ENCODE measurements at regions not wholly inside any gene's neighbourhood (a gene's known extent, or its start where the extent isn't known, plus 50 kb on each side); places are given as distances from the start of the nearest gene placed in this dataset.
"Not testable (repeated sequence)": the region's sequence is repeated elsewhere in the genome, so short reads cannot be mapped to it uniquely, and the experiment has no call there.

DNA sequence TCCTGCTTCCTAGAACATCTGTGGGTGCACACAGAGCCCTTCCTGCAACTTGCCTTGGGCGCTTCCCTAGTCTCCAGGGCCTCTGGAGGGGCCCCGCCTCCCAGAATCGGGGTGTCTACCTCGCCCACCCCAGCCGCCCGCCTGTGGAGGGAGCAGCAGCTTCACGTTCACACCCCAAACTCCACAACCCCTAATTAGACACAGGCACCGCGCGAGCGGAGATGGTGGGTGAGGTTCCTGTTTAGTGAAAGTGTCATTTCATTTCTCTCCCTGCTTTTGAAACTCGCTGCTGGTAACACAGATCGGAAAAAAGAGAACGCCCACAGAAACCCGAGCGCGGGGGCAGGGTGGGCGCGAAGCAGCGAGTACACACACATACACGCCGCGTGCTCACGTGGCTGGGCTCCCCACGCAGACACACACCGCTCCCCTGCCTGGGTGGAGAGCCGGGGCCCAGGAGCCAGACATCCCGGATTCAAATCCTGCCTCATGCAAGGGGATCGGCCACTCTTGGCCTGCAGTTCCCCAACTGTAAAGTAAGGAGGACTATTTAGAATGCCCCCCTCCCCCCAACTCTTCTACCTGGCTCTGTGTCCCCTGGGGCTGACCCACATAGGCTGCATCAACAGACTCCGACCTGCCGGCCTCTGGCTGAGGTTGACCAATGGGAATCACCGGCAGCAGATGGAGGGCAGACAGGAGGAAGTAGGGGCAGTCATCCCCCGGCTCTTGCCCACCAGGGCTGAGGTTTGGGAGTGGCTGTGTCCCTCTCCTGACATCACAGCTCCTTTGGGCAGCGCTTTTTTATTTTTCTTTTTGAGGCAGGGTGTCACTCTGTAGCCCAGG is 79.2 kb upstream of the NCOR2 start:
- 64 to 87% methylated on average over 3 to 5 of the region's 34 CpGs for WGBS, 2 donors
- no peak overlapping the region for H3K4me3 ChIP-seq
- no peak for TF ChIP-seq POLR2A (IDR thresholded peaks at IDR 0.05)
- TF ChIP-seq, protein P1, sequence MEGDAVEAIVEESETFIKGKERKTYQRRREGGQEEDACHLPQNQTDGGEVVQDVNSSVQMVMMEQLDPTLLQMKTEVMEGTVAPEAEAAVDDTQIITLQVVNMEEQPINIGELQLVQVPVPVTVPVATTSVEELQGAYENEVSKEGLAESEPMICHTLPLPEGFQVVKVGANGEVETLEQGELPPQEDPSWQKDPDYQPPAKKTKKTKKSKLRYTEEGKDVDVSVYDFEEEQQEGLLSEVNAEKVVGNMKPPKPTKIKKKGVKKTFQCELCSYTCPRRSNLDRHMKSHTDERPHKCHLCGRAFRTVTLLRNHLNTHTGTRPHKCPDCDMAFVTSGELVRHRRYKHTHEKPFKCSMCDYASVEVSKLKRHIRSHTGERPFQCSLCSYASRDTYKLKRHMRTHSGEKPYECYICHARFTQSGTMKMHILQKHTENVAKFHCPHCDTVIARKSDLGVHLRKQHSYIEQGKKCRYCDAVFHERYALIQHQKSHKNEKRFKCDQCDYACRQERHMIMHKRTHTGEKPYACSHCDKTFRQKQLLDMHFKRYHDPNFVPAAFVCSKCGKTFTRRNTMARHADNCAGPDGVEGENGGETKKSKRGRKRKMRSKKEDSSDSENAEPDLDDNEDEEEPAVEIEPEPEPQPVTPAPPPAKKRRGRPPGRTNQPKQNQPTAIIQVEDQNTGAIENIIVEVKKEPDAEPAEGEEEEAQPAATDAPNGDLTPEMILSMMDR (IDR thresholded peaks at IDR 0.05), result no peak

DNA sequence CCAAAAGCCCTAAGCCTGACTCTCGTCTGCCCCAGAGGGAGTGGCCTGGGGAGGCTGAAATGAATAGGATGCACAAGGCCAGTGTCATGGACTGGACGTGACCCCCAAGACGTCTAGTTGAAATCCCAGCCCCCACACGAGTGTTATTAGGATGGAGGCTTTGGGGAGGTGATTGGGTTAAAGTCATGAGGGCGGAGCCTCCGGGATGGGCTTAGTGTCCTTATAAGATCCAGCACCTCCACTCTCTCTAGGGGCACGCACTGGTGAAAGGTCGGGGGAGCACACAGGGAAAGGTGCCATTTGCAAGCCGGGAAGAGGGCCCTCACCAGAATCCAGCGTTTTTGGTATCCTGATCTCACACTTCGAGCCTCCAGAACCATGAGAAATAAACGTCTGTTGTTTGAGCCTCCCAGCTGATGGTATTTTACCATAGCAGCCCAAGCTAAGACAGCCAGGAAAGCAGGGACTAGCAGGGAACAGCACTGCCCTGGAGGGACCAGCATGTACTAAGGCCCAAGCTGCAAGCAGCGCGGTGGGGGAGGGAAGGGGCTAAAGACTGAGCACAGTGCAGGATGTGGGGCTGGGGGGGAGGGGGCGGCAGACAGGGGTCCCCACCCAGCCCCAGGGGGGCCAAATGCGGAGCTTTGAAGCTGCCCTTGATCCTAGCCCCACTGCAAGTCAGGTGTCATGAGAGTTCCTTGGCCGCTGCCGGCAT is 78.3 kb upstream of the NCOR2 start:
- Histone ChIP-seq H3K27me3 (peaks cover 0 to 36% (median 0%) of the 10 kb centered on the region in 4 donors), H3K27ac (no peak overlapping the region), H3K36me3 (no peaks in the 10 kb centered on the region), H3K4me1 (peaks cover 0 to 11% (median 0%) of the 10 kb centered on the region in 3 donors), H3K4me3 (no peak overlapping the region), H3K9me3 (peaks cover 0 to 10% (median 0%) of the 10 kb centered on the region in 3 donors)
- 78 to 82% methylated on average over 10 to 12 of the region's 18 CpGs for WGBS, 2 donors
- no peak for DNase-seq
- TF ChIP-seq POLR2A (IDR thresholded peaks at IDR 0.05), result no peak
- TF ChIP-seq, protein P1 (IDR thresholded peaks at IDR 0.05), result no peak
- intact Hi-C loops (cut with DNase I), result no loop called here

More for the DNA sequence above, 79.2 kb upstream of the NCOR2 start:
- intact Hi-C loops (cut with DNase I), result no loop called here
- peaks cover 0 to 11% (median 0%) of the 10 kb centered on the region in 3 donors for H3K4me1 ChIP-seq
- H3K27me3 ChIP-seq, result peaks cover 0 to 34% (median 0%) of the 10 kb centered on the region in 4 donors
- no peak overlapping the region for H3K27ac ChIP-seq
- H3K36me3 ChIP-seq, result no peaks in the 10 kb centered on the region
- peaks cover 0 to 10% (median 0%) of the 10 kb centered on the region in 3 donors for H3K9me3 ChIP-seq
- no peak for DNase-seq

DNA sequence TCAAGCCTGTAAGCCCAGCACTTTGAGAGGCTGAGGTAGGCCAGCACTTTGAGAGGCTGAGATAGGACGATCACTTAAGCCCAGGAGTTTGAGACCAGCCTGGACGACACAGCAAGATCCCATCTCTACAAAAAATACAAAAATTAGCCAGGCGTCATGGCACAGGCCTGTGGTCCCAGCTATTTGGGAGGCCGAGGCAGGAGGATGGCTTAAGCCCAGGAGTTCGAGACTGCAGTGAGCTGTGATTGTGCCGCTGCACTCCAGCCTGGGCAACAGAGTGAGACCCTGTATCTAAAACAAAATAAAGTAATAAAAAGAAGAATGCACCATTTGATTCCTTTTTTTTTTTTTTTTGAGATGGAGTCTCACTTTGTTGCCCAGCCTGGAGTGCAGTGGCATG is 76.4 kb upstream of the NCOR2 start:
- H3K27ac ChIP-seq; intact Hi-C loops (cut with DNase I); H3K9me3 ChIP-seq; DNase-seq; H3K4me3 ChIP-seq; H3K36me3 ChIP-seq: not testable (repeated sequence)
- peaks cover 0 to 51% (median 0%) of the 10 kb centered on the region in 4 donors for H3K27me3 ChIP-seq
- H3K4me1 ChIP-seq, result peaks cover 4 to 26% (median 8%) of the 10 kb centered on the region in 3 donors
- 88 to 97% methylated on average over 6 of the region's 6 CpGs for WGBS, 2 donors

DNA sequence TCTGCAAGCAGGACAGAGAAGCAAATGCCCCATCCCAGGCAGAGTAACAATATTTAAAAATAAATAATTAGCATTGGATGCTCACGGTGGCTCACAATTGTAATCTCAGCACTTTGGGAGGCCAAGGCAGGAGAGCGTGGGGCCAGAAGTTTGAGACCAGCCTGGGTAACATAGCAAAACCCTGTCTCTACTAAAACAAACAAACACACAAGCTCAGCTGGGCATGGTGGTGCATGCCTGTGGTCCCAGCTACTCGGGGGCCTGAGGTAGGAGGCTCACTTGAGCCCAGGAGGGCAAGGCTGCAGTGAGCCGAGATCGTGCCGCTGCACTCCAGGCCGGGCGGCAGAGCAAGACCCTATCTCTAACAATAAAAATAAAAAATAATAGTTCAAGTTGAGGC is 74.7 kb upstream of the NCOR2 start:
- intact Hi-C loops (cut with DNase I), result no loop called here
- Histone ChIP-seq H3K4me3 (no peak overlapping the region), H3K27ac (no peak overlapping the region), H3K27me3 (peaks cover 0 to 60% (median 0%) of the 10 kb centered on the region in 4 donors), H3K36me3 (no peaks in the 10 kb centered on the region), H3K4me1 (peaks cover 10 to 43% (median 17%) of the 10 kb centered on the region in 3 donors), H3K9me3 (no peaks in the 10 kb centered on the region)
- 84 to 89% methylated on average over 8 of the region's 8 CpGs for WGBS, 2 donors
- TF ChIP-seq POLR2A (IDR thresholded peaks at IDR 0.05), result no peak
- TF ChIP-seq, protein P1 (IDR thresholded peaks at IDR 0.05), result no peak
- no peak for DNase-seq

DNA sequence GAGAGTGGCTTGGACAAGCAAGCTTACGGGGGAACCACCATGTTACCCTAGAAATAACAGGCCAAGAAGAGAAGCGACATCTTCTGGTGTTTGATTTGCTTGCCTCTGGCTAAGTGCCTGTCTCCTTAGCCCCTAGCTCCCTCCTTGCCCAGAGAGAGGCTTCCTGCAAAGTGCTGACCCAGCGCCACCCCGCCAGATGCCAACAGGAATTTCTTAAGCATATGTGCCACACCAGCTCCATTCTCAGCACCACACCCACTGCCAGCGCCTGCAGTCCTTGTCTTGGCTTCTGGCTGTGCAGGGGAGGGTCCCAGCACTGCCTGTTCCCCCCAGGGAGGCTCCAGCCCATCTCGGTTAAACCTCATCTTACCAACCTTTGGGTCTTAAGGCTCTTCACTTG is 74.2 kb upstream of the NCOR2 start:
- Histone ChIP-seq H3K36me3 (no peaks in the 10 kb centered on the region), H3K4me3 (no peak overlapping the region), H3K27ac (no peak overlapping the region), H3K27me3 (peaks cover 0 to 58% (median 0%) of the 10 kb centered on the region in 4 donors), H3K4me1 (peaks cover 13 to 47% (median 18%) of the 10 kb centered on the region in 3 donors), H3K9me3 (no peaks in the 10 kb centered on the region)
- no peak for DNase-seq
- intact Hi-C loops (cut with DNase I), result no loop called here
- no peak for TF ChIP-seq POLR2A (IDR thresholded peaks at IDR 0.05)
- TF ChIP-seq, protein P1 (IDR thresholded peaks at IDR 0.05), result no peak
- WGBS, 2 donors, result 69 to 75% methylated on average over 5 to 6 of the region's 6 CpGs
